ENCODE measurements at regions not wholly inside any gene's neighbourhood (a gene's known extent, or its start where the extent isn't known, plus 50 kb on each side); places are given as distances from the start of the nearest gene placed in this dataset.

GRCh38 chr12:29879606-29880308 lies 96.0 kb upstream of the TMTC1 start:
- no peak for TF ChIP-seq EZH2phosphoT487 (IDR thresholded peaks at IDR 0.05; ENCODE audit: insufficient read depth, low read depth)
- no peak for TF ChIP-seq EZH2 (IDR thresholded peaks at IDR 0.05; ENCODE audit: insufficient read depth, poor library complexity, severe bottlenecking)
